NCI-H748 (cell line): ENCODE measurements at regions not wholly inside any gene's neighbourhood (a gene's known extent, or its start where the extent isn't known, plus 50 kb on each side); places are given as distances from the start of the nearest gene placed in this dataset.
A peak's percentile ranks its signal among the peaks of the same experiment; 100 is the strongest.
"Not testable (repeated sequence)": the region's sequence is repeated elsewhere in the genome, so short reads cannot be mapped to it uniquely, and the experiment has no call there.

Source experiments
- DNase-seq: peaks from one replicate; lab custom pipeline; 2025; ENCODE audit not compliant: unreplicated experiment; lab: John Stamatoyannopoulos, UW

DNA sequence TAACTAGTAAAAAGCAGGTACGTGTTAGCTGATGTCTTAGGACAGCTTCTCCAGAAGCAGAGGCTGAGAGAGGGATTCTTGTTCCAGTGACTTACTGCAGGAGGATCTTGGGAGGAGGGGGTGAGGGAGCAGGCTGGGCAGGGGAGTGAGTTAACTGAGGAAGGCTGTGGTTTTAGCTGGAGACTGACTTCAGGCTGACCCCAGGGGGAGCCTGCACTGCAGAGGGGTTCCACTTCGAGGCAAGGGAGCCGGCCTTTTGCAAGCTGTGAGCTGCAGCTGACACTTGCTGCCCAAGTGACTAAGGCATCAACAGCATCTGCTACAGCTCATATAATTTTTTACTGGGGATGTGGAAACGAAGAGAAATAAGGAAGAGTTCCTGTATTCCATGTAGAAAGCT is 50.4 kb upstream of the SOD1 start:
- no peak for DNase-seq

DNA sequence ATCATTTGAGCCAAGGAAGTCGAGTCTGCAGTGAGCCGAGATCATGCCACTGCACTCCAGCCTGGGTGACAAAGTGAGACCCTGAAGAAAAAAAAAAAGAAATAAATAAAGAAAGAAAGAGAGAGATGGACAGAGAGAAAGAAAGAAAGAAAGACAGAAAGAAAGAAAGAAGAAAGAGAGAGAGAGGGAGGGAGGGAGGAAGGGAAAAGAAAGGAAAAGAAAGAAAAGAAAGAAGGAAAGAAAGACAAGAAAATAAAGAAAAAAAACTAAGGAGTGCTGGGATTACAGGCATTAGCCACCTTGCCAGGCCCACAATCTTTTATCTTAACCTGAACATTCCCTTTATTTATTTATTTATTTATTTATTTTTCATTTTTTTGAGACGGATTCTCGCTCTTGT is 51.7 kb upstream of the SOD1 start:
- no peak for DNase-seq

DNA sequence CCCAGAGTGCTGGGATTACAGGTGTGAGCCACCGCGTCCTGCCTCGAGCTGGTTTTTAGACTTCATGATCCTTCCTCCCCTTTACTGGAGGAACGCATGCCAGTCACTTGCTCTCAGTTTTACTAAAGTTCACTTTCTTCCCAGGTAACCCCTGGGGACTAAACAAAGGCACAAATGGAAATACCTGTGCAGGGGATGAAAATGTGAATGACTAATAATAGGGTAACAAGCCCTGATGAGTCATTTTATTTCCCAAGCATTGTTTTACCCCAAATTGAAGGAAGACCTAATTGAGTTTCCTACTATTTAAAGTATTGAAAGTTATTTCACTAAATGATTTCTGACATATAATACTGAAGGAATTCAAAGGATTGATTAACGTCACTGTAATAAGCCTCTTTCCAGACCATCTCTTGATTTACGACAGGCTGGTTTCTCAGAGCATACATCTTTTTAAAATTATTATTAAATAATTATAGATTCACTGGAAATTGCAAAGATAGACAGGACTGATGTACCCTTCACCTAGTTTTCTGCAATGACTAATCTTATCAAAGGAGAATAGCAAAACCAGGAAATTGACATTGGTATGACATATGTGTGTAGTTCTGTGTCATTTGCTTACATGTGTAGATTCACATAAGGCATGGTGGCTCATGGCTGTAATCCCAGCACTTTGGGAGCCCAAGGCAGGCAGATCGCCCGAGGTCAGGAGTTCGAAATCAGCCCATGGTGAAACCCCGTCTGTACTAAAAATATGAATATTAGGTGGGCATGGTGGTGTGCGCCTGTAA is 53.2 kb upstream of the SOD1 start:
- no peak for DNase-seq

DNA sequence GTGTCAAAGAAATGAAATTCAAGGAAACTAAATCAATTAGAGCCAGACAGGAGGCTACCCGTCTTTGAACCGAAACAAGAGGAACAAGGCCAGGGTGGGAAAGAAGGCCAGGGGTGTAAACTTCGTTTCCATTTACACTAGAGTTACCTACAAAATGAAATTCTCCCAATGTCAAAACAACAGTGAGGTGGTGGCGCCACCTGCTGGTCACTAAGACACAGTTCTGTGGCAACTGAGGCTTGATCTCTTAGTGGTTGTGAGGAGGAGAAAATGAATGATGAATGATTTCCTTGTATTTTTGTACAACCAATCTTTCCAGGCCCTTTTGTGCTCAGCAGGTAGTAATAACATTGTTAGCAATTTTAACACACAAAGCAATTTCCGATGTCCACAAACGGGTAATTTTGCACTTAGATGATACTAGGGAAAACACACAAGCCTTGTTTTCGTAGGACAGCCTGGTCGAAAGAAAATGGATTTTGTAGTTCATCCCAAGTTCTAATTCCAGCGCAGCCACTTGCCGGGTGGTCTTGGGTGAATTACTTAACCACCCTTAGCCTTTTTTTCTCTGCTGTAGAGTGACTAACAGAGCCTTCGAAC is 54.8 kb upstream of the SOD1 start:
- peak; percentile 77 for DNase-seq

DNA sequence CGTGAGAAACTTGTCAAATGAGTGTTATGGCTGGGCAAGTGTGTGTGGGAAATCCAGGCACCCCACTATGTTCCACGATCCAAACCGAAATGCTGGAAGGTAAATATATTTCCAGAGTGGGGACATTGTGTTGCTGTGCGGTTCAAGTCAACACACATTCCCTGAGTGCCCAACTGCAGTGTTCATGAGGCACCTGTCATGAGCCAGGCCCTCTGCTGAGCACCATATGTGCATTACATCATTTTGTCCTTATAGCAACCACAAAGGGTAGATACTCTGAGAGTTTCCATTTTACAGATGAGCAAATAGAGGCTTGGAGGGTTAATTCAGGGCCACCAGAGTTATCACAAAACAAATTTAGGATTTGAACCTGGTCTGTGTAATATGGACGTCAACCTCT is 59.9 kb upstream of the SOD1 start:
- peak; percentile 5 for DNase-seq

DNA sequence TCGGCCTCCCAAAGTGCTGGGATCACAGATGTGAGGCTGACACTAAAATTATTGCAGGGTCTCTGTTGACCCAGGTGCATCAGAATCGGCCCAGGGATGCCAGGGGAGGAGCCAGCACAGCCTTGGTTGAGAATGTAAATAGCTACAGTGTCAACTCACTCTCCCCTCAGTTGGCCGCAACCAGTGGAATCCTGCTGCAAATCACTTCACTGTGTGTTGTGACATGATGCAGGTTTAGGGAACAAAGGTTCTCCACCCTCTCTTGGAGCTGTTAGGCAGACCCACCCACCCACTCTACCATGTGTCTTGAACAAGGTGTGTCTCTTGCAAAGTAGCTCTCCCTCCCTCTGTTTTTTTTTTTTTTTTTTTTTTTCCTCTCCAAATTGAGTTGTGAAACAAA is 60.5 kb upstream of the SOD1 start:
- DNase-seq, result peak; percentile 10

DNA sequence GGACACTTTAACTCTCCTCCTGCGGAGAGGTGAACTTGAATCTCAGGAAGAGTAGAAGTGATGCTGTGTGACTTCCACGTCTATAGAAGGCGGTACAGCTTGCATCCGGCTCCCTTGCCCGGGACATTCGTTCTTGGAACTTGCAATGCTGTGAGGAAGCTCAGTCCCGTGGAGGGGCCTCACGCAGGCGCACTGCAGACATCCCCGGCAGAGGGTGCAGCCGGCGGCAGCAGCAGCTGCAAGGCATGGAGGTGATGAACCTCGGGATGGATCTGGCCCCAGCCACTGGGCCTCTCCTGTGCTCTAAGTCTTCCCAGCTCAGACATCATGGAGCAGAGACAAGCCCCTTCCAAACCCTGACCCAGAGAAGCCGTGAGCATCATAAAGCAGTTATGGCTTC is 61.8 kb upstream of the SOD1 start:
- DNase-seq, result no peak

DNA sequence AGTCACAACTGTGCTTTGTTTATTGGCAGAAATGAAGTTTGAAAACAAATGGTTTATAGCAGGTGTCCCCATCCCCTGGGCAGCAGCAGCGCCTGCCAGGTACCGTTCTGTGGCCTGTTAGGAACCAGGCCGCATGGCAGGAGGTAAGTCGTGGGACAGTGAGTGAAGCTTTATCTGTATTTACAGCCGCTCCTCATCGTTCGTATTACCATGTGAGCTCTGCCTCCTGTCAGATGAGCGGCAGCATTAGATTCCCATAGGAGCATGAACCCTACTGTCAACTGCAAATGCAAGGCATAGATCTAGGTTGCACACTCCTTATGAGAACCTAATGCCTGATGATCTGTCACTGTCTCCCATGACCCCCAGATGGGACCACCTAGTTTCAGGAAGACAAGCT is 63.4 kb upstream of the SOD1 start:
- DNase-seq, result no peak

DNA sequence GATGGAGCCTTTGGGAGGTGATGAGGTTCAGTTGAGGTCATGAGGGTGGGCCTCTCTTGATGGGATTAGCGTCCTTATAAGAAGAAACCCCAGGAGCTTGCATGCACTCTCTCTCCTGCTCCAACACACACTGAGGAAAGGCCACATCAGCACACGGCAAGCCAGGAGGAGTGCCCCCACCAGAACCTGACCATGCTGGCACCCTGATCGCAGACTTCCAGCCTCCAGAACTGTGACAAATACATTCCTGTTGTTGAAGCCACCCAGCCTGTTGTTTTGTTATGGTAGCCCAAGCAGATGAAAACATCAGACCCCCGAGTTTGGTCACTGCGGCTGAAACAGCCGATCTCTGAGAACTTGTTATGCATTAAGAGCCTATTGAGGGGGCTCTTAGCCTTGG is 64.8 kb upstream of the SOD1 start:
- no peak for DNase-seq

DNA sequence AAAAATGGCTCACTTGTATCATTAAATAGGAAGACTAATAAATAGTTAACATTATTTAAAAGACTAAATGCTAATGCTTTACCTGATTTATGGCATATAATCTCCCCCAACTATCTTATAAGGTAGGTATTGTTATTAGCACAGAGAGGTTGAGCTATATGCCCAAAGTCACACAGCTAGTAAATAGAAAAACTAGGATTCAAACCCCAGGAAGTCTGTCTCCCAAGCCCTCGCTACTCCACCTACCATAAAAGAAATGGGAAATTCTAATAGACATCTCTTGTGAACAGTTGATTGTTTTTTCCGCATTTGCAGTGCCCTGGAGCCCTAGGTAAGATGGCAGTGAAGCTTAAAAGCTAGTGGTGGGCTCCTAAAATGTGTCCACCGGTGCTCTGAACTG is 65.2 kb upstream of the SOD1 start:
- DNase-seq, result no peak

DNA sequence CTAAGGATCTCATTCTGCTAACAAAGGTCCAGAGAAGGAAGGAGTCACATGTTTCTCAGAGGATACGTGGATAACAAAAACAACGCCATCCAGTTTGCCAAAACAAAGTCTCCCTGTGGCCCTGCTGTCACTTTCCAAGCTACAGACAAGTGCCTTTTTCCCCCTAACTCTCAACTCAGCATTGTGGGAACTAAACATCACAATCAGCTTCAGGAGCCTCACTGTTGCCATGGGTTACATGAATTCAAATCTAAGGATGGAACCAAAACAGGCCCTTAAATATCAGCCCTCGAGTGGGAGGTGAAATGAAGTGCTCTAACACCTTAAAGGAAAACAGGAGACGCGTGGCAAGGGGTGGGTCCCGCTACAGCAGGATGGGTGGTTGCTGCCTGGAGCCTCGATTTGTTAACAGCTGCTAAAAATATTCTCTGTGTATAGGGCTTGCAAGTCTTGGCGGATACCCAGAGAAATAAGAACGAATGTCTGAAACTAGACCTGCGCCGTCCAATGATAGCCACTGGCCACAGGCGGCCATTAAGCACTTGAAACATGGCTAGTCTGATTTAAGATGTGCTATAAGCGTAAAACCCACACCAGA is 66.4 kb upstream of the SOD1 start:
- DNase-seq, result no peak

DNA sequence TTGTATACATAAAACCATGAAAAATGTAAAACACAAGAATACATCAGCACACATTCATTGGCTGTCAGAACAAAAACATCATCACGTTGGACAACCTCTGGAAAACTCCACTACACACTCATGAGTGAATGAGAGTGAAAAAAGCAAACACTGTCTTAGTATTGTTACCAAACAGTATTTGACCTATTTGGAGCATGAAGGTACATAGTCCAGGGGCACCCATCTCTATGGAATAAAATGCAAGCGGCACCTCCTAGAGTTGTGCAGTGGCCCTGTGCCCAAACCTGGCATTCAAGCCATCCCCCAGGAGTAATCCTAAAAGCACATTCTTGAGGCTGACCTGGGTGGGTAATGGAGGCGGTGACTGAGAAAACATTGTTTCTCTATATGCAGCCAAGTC is 67.0 kb upstream of the SOD1 start:
- DNase-seq, result no peak

DNA sequence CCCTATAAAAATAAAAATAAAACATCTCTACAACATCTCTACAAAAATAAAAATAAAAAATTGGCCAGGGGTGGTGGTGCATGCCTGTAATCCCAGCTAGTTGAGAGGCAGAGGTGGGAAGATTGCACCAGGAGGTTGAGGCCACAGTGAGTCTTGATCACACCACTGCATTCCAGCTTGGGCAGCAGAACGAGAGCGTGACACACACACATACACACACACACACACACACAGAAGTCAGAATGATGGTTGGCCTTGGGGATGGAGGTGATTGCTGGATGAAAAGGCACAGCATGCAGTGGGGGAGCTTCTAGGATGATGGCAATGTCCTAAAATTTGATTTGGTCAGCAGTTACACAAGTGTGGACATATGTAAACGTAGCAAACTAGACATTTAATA is 69.7 kb upstream of the SOD1 start:
- DNase-seq, result no peak

DNA sequence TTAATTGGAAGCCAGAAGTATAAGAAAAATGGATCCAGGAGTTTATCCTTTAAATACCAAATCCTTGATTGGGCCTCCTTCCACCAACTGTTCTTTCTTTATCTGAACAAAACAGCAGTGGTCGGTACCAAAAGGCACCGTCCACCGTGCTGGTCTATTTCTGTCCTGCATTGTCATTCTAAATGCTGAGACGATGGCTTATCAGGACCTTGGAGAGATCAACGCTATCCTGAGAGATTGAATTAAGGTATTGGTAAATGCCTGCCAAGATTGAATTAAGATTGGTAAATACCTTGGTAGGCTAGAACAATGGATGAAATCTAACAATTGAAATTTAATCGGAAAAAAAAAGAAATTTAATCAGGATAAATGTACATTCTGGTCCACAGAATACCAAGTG is 73.4 kb upstream of the SOD1 start:
- DNase-seq, result no peak

DNA sequence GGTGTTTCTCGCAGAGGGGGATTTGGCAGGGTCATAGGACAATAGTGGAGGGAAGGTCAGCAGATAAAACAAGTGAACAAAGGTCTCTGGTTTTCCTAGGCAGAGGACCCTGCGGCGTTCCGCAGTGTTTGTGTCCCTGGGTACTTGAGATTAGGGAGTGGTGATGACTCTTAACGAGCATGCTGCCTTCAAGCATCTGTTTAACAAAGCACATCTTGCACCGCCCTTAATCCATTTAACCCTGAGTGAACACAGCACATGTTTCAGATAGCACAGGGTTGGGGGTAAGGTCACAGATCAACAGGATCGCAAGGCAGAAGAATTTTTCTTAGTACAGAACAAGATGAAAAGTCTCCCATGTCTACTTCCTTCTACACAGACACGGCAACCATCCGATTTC is 75.6 kb upstream of the SOD1 start:
- not testable (repeated sequence) for DNase-seq

DNA sequence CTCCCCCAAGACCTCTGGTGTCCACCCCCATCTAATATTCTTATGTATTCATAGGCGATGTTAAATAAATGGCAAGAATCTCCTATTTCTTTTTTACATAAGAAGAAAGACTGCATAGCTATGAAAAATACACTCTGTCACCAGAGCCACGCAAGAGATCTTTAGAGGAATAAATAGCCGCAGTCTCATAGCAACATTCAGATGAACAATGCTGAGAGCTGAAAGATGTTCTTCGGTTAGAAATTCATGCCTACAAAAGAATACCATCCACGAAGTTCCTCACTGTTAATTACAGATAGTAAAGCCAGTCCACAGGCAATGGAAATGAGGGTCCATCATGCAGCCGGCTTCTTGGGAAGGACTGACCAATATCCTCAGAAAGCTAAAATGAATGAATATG is 76.0 kb upstream of the SOD1 start:
- no peak for DNase-seq

DNA sequence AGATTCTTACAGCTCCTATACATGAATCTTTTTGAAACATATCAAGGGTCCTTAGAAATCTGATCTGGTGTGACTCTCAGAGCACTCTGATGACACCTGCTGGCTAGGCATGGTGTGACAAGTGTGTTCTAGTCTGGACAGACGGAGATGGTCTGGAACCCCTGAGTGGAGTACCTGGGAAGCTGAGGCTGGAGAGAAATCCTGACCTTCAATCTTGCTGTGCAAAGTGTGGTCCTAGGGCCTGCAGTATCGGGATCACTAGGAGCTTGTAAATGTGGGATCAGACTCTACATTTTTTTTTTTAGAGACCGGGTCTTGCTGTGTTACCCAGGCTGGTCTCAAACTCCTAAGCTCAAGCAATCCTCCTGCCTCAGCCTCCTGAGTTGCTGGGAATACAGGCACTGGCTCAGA is 78.6 kb upstream of the SOD1 start:
- peak; percentile 69 for DNase-seq

DNA sequence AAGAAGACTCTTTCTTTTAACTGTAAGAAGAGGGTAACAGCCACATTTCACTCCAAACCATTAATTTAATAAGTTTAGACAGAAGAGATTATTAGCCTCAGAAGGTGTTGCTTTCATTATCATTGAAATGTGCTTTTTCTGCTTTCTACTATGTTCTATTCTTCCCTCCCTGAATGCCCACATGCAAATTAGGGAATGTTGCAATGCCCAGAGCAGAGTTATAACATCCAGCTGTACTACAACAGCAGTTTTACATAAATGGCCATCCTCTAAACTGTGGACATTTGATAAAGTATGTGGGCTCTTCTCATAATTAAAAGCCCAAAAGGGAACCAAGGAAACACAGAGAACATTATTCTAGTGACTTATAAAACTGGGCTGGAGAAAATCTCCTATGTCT is 82.2 kb upstream of the SOD1 start:
- DNase-seq, result no peak

DNA sequence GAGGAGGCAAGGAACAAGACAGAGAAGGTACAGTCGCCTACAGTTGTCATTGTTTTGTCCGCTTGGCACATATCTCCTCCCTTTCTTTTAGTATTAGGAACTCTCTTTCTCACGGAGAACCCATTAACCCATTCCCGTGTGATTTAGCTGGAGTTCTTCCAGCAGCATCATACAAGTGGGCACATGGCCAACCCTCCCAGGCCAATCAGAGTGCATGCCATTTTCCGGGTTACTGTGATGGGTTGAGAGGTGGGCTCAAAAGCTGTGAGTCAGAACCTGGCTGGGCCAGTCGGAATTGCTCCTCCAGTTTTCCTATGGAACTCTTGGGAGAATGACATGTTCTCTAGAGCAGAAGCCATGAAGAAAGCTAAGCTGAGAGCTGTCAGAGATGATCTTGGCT is 83.1 kb upstream of the SOD1 start:
- DNase-seq, result peak; percentile 11

DNA sequence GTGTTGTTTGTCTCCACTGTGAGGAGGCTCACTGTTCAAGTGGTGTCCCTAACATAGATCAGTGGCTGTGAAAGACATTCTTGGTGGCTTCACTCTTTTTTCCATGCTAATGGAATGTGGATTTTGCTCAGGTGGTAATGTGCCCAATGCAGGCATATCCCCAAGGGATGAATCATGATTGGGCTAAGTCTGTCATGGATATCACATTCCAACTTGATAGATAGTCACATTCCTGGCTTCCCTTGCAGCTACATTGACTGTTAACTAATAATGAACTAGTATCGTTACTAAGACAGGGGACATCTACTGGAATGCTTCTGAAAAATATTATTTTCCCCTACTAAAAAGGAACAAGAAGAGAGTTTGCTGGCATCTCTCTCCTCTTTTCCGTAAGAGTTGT is 86.3 kb upstream of the SOD1 start:
- no peak for DNase-seq

DNA sequence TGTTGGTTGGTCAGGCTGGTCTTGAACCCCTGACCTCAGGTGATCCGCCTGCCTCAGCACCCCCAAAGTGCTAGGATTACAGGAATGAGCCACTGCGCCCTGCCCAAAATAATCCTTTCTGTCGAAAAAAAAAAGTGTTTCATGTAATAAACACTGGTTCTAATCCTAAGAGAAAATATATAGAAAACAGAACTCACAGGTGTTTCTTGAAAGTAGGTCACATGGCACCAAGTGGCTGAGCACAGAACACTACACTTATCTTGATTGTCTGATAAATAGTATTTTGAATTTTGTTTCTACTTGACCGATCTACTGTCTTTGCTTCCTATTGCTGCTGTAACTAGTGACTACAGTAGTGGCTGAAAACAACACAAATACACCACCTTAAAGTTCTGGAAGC is 87.6 kb upstream of the SOD1 start:
- DNase-seq, result no peak

DNA sequence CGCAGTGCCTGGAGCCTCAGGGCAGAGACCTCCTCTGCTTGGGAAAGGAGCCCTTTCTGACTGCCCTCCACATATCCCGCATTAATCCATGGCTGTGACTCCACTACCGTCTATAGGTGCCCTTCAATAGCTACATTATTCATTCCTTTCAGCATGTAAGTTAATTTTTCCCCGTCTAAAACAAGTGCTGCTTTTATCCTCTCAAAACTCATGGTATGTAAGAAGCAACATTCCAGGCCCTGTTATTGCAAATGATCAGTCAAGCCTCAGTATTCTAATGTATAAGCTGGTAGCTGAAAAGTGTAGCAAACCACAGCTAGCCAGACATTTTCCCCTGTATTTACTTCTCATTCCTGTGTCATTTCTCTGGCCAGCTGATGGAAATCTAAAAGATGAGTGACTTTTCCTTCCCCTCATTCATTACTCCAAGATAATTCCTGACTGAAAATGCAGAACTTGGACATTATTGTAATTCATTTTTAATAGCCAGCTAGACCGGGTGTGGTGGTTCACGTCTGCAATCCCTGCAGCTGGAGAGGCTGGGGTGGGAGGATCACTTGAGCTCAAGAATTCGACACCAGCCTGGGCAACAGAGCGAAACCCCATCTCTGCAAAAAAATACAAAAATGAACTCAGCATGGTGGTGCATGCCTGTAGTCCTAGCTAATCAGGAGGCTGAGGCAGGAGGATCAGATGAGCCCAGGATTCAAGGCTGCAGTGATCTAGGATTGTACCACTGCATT is 88.5 kb upstream of the SOD1 start:
- DNase-seq, result no peak
